ENCODE measurements at regions not wholly inside any gene's neighbourhood (a gene's known extent, or its start where the extent isn't known, plus 50 kb on each side); places are given as distances from the start of the nearest gene placed in this dataset.
A peak's percentile ranks its signal among the peaks of the same experiment; 100 is the strongest.
"Not testable (repeated sequence)": the region's sequence is repeated elsewhere in the genome, so short reads cannot be mapped to it uniquely, and the experiment has no call there.

- DNase-seq (ENCODE audit: insufficient read length, low spot score) (no peak), FAIRE-seq (no peak)
Measured at GRCh38 chr1:163471779-163472650, 150.3 kb downstream of the NUF2 start.

- FAIRE-seq (no peak), DNase-seq (ENCODE audit: insufficient read length, low spot score) (no peak)
Measured at GRCh38 chr1:163472651-163473248, 151.0 kb downstream of the NUF2 start.

GRCh38 chr1:163477276-163477830 lies 155.6 kb downstream of the NUF2 start:
- FAIRE-seq, result no peak
- no peak for DNase-seq (ENCODE audit: insufficient read length, low spot score)

- not testable (repeated sequence) for FAIRE-seq; DNase-seq (ENCODE audit: insufficient read length, low spot score)
Measured at GRCh38 chr1:163498391-163499330, 176.9 kb downstream of the NUF2 start.

- DNase-seq (ENCODE audit: insufficient read length, low spot score) (no peak), FAIRE-seq (no peak)
Measured at GRCh38 chr1:163504331-163504978, 182.7 kb downstream of the NUF2 start.

- FAIRE-seq, result no peak
- DNase-seq (ENCODE audit: insufficient read length, low spot score), result no peak
Measured at GRCh38 chr1:163509114-163509513, 187.4 kb downstream of the NUF2 start.

- DNase-seq (ENCODE audit: insufficient read length, low spot score) (no peak), FAIRE-seq (no peak)
Measured at GRCh38 chr1:163512349-163512989, 190.7 kb downstream of the NUF2 start.

- DNase-seq (ENCODE audit: insufficient read length, low spot score), result no peak
- no peak for FAIRE-seq
Measured at GRCh38 chr1:163523375-163524029, 201.7 kb downstream of the NUF2 start.

GRCh38 chr1:163528710-163529348 lies 207.1 kb downstream of the NUF2 start:
- DNase-seq (ENCODE audit: insufficient read length, low spot score), result peak; percentile 1
- no peak for FAIRE-seq

- DNase-seq (ENCODE audit: insufficient read length, low spot score), result no peak
- no peak for FAIRE-seq
Measured at GRCh38 chr1:163531345-163531744, 209.6 kb downstream of the NUF2 start.

- FAIRE-seq, result no peak
- no peak for DNase-seq (ENCODE audit: insufficient read length, low spot score)
Measured at GRCh38 chr1:163535401-163535800, 213.6 kb downstream of the NUF2 start.

GRCh38 chr1:163535807-163536206 lies 214.1 kb downstream of the NUF2 start:
- no peak for DNase-seq (ENCODE audit: insufficient read length, low spot score)
- FAIRE-seq, result no peak

GRCh38 chr1:163537809-163538208 lies 216.1 kb downstream of the NUF2 start:
- no peak for DNase-seq (ENCODE audit: insufficient read length, low spot score)

GRCh38 chr1:163538667-163539066 lies 216.9 kb downstream of the NUF2 start:
- no peak for FAIRE-seq
- no peak for DNase-seq (ENCODE audit: insufficient read length, low spot score)

More at GRCh38 chr1:163537809-163538208, 216.1 kb downstream of the NUF2 start:
- no peak for FAIRE-seq

- no peak for FAIRE-seq
- no peak for DNase-seq (ENCODE audit: insufficient read length, low spot score)
Measured at GRCh38 chr1:163540727-163541126, 219.0 kb downstream of the NUF2 start.

- DNase-seq (ENCODE audit: insufficient read length, low spot score), result no peak
- no peak for FAIRE-seq
Measured at GRCh38 chr1:163544441-163544840, 222.7 kb downstream of the NUF2 start.

- FAIRE-seq (no peak), DNase-seq (ENCODE audit: insufficient read length, low spot score) (no peak)
Measured at GRCh38 chr1:163558162-163558561, 236.4 kb downstream of the NUF2 start.

GRCh38 chr1:163561580-163562295 lies 240.0 kb downstream of the NUF2 start:
- DNase-seq (ENCODE audit: insufficient read length, low spot score) (no peak), FAIRE-seq (no peak)

Data from HTR-8/SVneo (cell line).